Right lobe of liver (tissue), 6 donors: ENCODE measurements at regions not wholly inside any gene's neighbourhood (a gene's known extent, or its start where the extent isn't known, plus 50 kb on each side); places are given as distances from the start of the nearest gene placed in this dataset.

Source experiments
- ATAC-seq, 4 donors: fragments of 200-7000 bp; cut with Tn5 transposase; one replicate each; pipeline ENCODE4 v1.9.1; 2020; ENCODE audit warnings: mild to moderate bottlenecking in 4 of 4, moderate library complexity in 4 of 4
- DNase-seq, 3 donors: peaks; one replicate each; pipeline ENCODE4 v3.0.0-alpha.2; 2020
- H3K27ac ChIP-seq, 3 donors: fragments of 200-600 bp; one replicate each; pipeline ENCODE4 v1.8.0; 2022
- H3K27me3 ChIP-seq, 2 donors: fragments of 200-600 bp; one replicate each; pipeline ENCODE4 v1.8.0; 2022
- H3K36me3 ChIP-seq, 4 donors: fragments of 200-600 bp; sonication (generic) in 1 of 4; one replicate each; pipeline versions ENCODE4 v1.5.1 to v1.8.0; 2017 to 2022; ENCODE audit warnings: control low read depth in 1 of 4
- H3K4me1 ChIP-seq, 4 donors: fragments of 200-600 bp; sonication (generic) in 1 of 4; one replicate each; pipeline versions ENCODE4 v1.5.1 to v1.8.0; 2017 to 2022; ENCODE audit warnings: control low read depth in 1 of 4
- H3K4me3 ChIP-seq, 3 donors: fragments of 200-600 bp; one replicate each; pipeline ENCODE4 v1.8.0; 2022
- H3K9me3 ChIP-seq, 4 donors: fragments of 200-600 bp; sonication (generic) in 1 of 4; one replicate each; pipeline versions ENCODE4 v1.5.1 to v1.8.0; 2017 to 2022; ENCODE audit warnings: control low read depth in 1 of 4
- POLR2A ChIP-seq: fragments of 450-650 bp; IDR thresholded peaks from one replicate; pipeline ENCODE4 v1.6.1; 2017; ENCODE audit warnings: antibody characterized with exemption, mild to moderate bottlenecking
- WGBS: methylation state at CpG from one replicate; pipeline ENCODE4 v1.1.6; 2018; ENCODE audit warnings: low coverage, low lambda C conversion rate; ENCODE audit not compliant: insufficient coverage; ENCODE audit errors: missing lambda C conversion rate; 5-methylcytosine and 5-hydroxymethylcytosine counted together
- intact Hi-C, 2 donors: fragments of 100-400 bp; cut with DNase I; formaldehyde crosslinking; loops; one replicate each; pipeline versions ENCODE4 v1.11.2 to v1.14.1; 2022
- TF ChIP-seq, protein P1 (sequence below), 4 donors: fragments of 200-600 bp in 3 of 4; fragments of 450-650 bp in 1 of 4; IDR thresholded peaks; one replicate each; pipeline versions ENCODE4 v1.5.1 to v1.8.0; 2016 to 2022; ENCODE audit warnings: antibody characterized with exemption in 4 of 4, mild to moderate bottlenecking in 2 of 4
- donor health status: DM: no; HTN: yes; CAD: no.
- donor health status: DM: no; HTN: no; CAD: no.
- donor health status: DM: no; HTN: no; CAD: no.
- donor health status: DM: no; HTN: yes; CAD: no.
- donor health status: DM: no; HTN: yes; CAD: no.

DNA sequence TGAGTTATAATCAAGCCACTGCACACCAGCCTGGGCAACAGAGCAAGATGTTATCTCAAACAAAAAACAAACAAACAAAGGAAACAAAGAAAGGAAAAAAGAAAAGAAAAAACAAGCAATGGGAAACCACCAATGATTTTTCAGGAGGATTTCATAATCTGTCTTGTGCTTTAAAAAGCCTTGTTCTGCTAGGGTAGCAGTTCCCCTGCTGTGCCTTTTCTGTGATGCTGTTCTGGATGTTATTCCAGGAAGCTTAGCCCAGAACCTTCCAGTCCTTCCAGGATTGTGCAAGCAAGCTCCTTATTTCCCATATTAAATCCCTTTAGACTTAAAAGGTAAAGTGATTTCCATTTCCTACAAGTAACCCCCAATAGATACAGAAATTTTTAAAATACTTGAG lies 171.1 kb downstream of the ABCC12 start:
- Histone ChIP-seq H3K27ac (no peak overlapping the region), H3K9me3 (no peaks in the 10 kb centered on the region), H3K36me3 (no peaks in the 10 kb centered on the region), H3K4me3 (no peak overlapping the region), H3K4me1 (no peaks in the 10 kb centered on the region), H3K27me3 (no peaks in the 10 kb centered on the region)
- no peak for ATAC-seq
- intact Hi-C loops = no loop called here
- TF ChIP-seq, protein P1, sequence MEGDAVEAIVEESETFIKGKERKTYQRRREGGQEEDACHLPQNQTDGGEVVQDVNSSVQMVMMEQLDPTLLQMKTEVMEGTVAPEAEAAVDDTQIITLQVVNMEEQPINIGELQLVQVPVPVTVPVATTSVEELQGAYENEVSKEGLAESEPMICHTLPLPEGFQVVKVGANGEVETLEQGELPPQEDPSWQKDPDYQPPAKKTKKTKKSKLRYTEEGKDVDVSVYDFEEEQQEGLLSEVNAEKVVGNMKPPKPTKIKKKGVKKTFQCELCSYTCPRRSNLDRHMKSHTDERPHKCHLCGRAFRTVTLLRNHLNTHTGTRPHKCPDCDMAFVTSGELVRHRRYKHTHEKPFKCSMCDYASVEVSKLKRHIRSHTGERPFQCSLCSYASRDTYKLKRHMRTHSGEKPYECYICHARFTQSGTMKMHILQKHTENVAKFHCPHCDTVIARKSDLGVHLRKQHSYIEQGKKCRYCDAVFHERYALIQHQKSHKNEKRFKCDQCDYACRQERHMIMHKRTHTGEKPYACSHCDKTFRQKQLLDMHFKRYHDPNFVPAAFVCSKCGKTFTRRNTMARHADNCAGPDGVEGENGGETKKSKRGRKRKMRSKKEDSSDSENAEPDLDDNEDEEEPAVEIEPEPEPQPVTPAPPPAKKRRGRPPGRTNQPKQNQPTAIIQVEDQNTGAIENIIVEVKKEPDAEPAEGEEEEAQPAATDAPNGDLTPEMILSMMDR (IDR thresholded peaks at IDR 0.05) = no peak
- TF ChIP-seq POLR2A = no peak
- no peak for DNase-seq

DNA sequence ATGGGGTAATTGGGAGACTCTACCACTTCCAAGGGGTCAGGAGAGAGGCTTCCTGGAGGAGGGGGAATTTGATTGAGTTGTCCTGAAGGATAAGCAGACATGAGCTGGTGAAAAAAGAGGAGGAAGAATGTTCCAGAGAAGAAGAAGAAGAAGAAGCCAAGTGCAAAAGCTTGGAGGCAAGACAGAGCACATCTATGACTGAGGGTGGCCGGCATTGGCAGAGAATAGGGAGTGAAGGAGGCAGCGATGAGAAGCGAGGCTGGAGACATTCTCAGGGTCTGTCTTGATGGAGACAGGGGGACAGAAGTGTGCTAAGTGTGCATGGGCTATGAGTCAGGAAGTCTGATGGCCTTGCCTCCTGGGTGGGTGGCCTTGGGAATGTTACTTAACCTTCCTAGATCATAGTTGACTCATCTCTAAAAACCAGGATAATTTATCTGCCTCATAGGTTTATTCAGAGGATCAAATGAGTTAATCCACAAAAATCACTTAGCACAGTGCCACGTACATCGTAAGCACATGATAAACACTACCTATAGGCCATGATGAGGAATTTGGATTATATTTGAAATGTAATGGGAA lies 171.7 kb downstream of the ABCC12 start:
- intact Hi-C loops = no loop called here

DNA sequence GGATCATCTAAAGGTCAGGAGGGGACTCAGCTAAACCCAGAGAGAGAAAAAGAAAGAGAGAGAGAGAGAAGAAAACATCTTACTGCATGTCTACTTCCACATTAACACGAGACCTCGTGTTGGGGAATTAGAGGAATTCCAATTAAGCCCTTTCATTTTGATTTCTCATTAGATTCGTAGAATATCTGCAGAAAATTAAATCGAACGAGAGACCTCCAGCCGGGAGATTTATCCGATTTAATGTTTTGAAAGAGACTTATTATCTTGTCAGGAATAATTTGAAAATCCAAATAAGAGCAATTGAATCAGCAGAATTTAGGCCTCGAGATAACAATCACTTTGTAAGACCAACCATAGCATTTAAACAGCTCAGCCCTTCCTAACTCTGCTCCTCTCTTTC lies 175.6 kb downstream of the ABCC12 start:
- TF ChIP-seq POLR2A = no peak
- TF ChIP-seq, protein P1 (IDR thresholded peaks at IDR 0.05) = no peak
- 61% methylated on average over 8 of the region's 8 CpGs for WGBS
- no peak overlapping the region for H3K4me3 ChIP-seq
- no peak overlapping the region for H3K27ac ChIP-seq
- no peaks in the 10 kb centered on the region for H3K4me1 ChIP-seq
- H3K9me3 ChIP-seq = no peaks in the 10 kb centered on the region
- no peak for DNase-seq
- ATAC-seq = no peak
- no peaks in the 10 kb centered on the region for H3K36me3 ChIP-seq
- H3K27me3 ChIP-seq = no peaks in the 10 kb centered on the region
- intact Hi-C loops = no loop called here

More for the DNA sequence above, 171.7 kb downstream of the ABCC12 start:
- DNase-seq (no peak), ATAC-seq (no peak)
- no peaks in the 10 kb centered on the region for H3K9me3 ChIP-seq
- 64% methylated on average over 4 of the region's 5 CpGs for WGBS
- no peaks in the 10 kb centered on the region for H3K27me3 ChIP-seq
- TF ChIP-seq POLR2A = no peak
- TF ChIP-seq, protein P1 (IDR thresholded peaks at IDR 0.05) = no peak
- no peak overlapping the region for H3K27ac ChIP-seq
- no peak overlapping the region for H3K4me3 ChIP-seq
- no peaks in the 10 kb centered on the region for H3K4me1 ChIP-seq
- no peaks in the 10 kb centered on the region for H3K36me3 ChIP-seq

DNA sequence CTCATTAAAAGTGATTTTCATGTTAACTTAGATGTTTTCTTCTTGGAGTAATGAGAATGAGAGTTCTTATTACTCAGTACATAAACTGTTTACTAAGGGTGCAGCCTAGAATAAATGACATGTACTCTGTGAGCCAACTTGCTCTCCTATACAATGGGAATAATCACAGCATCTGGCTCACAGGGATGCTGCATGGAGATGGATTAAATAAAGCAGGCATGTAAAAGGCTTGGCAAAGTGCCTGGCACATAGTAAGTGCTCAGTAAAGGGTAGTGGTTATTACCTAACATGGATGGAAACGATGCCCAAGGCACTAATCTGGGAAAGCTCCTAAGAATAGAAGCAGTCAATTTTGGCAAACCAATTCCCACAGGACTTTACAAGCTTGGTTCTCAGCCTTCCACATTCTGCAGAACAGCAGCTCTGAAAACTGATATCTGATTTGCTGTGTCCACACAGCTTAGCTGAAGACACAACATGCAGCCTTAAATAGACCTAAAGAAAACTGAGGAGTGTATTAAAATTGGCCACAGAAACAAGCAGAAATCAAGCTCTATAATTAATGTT lies 176.1 kb downstream of the ABCC12 start:
- H3K9me3 ChIP-seq = no peaks in the 10 kb centered on the region
- no peak overlapping the region for H3K27ac ChIP-seq
- no peak overlapping the region for H3K4me3 ChIP-seq
- no peaks in the 10 kb centered on the region for H3K36me3 ChIP-seq
- ATAC-seq (no peak), DNase-seq (no peak)
- H3K27me3 ChIP-seq = no peaks in the 10 kb centered on the region
- intact Hi-C loops = no loop called here
- 14% methylated on average over 1 of the region's 1 CpG for WGBS
- TF ChIP-seq POLR2A = no peak
- TF ChIP-seq, protein P1 (IDR thresholded peaks at IDR 0.05) = no peak
- H3K4me1 ChIP-seq = no peaks in the 10 kb centered on the region

DNA sequence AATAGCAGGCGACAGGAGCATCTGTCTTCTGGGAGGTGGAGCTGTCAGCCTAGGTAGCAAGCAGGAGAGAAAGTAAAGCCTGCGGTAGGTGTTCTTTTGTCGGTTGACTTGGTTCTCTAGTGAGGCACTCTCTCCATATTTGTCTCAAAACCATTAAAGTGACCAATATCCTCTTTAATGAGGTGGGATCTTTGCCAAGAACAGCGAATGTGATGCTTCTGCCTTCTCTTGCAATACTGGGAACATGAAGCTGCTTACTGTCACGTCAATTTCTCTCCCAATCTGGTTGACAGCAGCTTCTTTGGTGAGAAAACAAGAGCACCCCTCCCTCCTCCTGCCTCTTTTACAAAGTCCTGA lies 176.7 kb downstream of the ABCC12 start:
- no peaks in the 10 kb centered on the region for H3K27me3 ChIP-seq
- TF ChIP-seq POLR2A = no peak
- TF ChIP-seq, protein P1 (IDR thresholded peaks at IDR 0.05) = no peak
- H3K9me3 ChIP-seq = no peaks in the 10 kb centered on the region
- DNase-seq (no peak), ATAC-seq (no peak)
- no peak overlapping the region for H3K4me3 ChIP-seq
- no peaks in the 10 kb centered on the region for H3K36me3 ChIP-seq
- H3K27ac ChIP-seq = no peak overlapping the region
- intact Hi-C loops = no loop called here
- H3K4me1 ChIP-seq = no peaks in the 10 kb centered on the region
- 49% methylated on average over 5 of the region's 5 CpGs for WGBS
